Gastroesophageal sphincter (tissue), 3 donors: ENCODE measurements at regions not wholly inside any gene's neighbourhood (a gene's known extent, or its start where the extent isn't known, plus 50 kb on each side); places are given as distances from the start of the nearest gene placed in this dataset.

Experiments
- CTCF ChIP-seq, 4 experiments: fragments of 200-600 bp in 2 of 4; fragments of 450-650 bp in 2 of 4; sonication (generic) in 1 of 4; IDR thresholded peaks; one replicate each; pipeline ENCODE4 v1.5.1; 2017 to 2019; ENCODE audit warnings: antibody characterized with exemption in 4 of 4, mild to moderate bottlenecking in 2 of 4, moderate library complexity in 2 of 4
- POLR2AphosphoS5 ChIP-seq: sonication (generic); formaldehyde crosslinking; IDR thresholded peaks from one replicate; pipeline ENCODE4 v1.6.1; 2017; ENCODE audit warnings: antibody characterized with exemption

- TF ChIP-seq POLR2AphosphoS5 (no peak), CTCF (IDR thresholded peaks at IDR 0.05) (no peak)
Measured at GRCh38 chr12:104896710-104897109, 61.4 kb downstream of the SLC41A2 start.
